IMR-90 (cell line): ENCODE measurements at regions not wholly inside any gene's neighbourhood (a gene's known extent, or its start where the extent isn't known, plus 50 kb on each side); places are given as distances from the start of the nearest gene placed in this dataset.

Experiments used
- ATAC-seq: fragments of 200-7000 bp; cut with Tn5 transposase; 2 replicates; pipeline ENCODE4 v1.9.1; 2020; ENCODE audit warnings: low read depth, mild to moderate bottlenecking, moderate library complexity
- BruUV-seq: library from RNA; stranded (reverse); fragments of 400-500 nt; replicated peaks from 2 replicates; lab custom pipeline; 2021; lab: Mats Ljungman, UMichigan
- CTCF ChIA-PET: fragments of 300-600 bp; formaldehyde crosslinking; extraction: SDS; loops from one replicate; lab custom pipeline; 2021; ENCODE audit warnings: antibody characterized with exemption; lab: Yijun Ruan, JAX
- POLR2A ChIA-PET: fragments of 300-600 bp; sonication (Branson Sonifier 250); formaldehyde crosslinking; loops from one replicate; lab custom pipeline; 2022; ENCODE audit warnings: antibody characterized with exemption; ENCODE audit not compliant: unreplicated experiment; lab: Charles Lee
- DNase-seq: peaks from one replicate; pipeline ENCODE4 v3.0.0; 2013
- H2AFZ ChIP-seq: replicated peaks from 2 replicates; pipeline ENCODE3; 2013; ENCODE audit warnings: low read length, mild to moderate bottlenecking; ENCODE audit not compliant: poor library complexity
- H2AK5ac ChIP-seq: 2 replicates; pipeline ENCODE4 v1.6.1; 2013; ENCODE audit warnings: low read depth, low read length, inconsistent platforms
- H2AK9ac ChIP-seq: replicated peaks from 2 replicates; pipeline ENCODE3; 2013; ENCODE audit warnings: mild to moderate bottlenecking, low read depth, low read length, moderate library complexity; ENCODE audit not compliant: poor library complexity
- H2BK120ac ChIP-seq: 2 replicates; pipeline ENCODE4 v1.6.1; 2013; ENCODE audit warnings: low read depth, low read length, inconsistent platforms
- H2BK15ac ChIP-seq: 3 replicates; pipeline ENCODE4 v1.6.1; 2013; ENCODE audit warnings: low read depth, low read length, inconsistent platforms
- H2BK20ac ChIP-seq: 2 replicates; pipeline ENCODE4 v1.6.1; 2013; ENCODE audit warnings: low read depth, mild to moderate bottlenecking, inconsistent platforms, low read length, moderate library complexity
- H2BK5ac ChIP-seq: 2 replicates; pipeline ENCODE4 v1.6.1; 2013; ENCODE audit warnings: mild to moderate bottlenecking, low read depth, low read length, inconsistent platforms; ENCODE audit not compliant: poor library complexity, severe bottlenecking
- H3K14ac ChIP-seq: replicated peaks from 2 replicates; pipeline ENCODE4 v1.6.1; 2013; ENCODE audit warnings: low read depth, low read length, inconsistent platforms
- H3K18ac ChIP-seq: 2 replicates; pipeline ENCODE4 v1.6.1; 2013; ENCODE audit warnings: low read depth, low read length, control low read depth
- H3K23ac ChIP-seq: 2 replicates; pipeline ENCODE4 v1.6.1; 2013; ENCODE audit warnings: low read depth, low read length, inconsistent platforms
- H3K27ac ChIP-seq: 2 replicates; pipeline ENCODE4 v1.5.1; 2013; ENCODE audit warnings: mild to moderate bottlenecking, control low read depth, low read length; ENCODE audit not compliant: insufficient read depth
- H3K27me3 ChIP-seq: 2 replicates; pipeline ENCODE4 v1.6.1; 2013; ENCODE audit warnings: low read length; ENCODE audit not compliant: control insufficient read depth, insufficient read depth
- H3K36me3 ChIP-seq: 2 replicates; pipeline ENCODE4 v1.6.1; 2013; ENCODE audit warnings: low read length, mixed read lengths; ENCODE audit not compliant: control insufficient read depth, insufficient read depth
- H3K4ac ChIP-seq: 2 replicates; pipeline ENCODE4 v1.6.1; 2013; ENCODE audit warnings: low read depth, low read length, inconsistent platforms
- H3K4me1 ChIP-seq: 2 replicates; pipeline ENCODE4 v1.6.1; 2013; ENCODE audit warnings: low read length, mixed read lengths; ENCODE audit not compliant: control insufficient read depth, insufficient read depth
- H3K4me2 ChIP-seq: 2 replicates; pipeline ENCODE4 v1.6.1; 2013; ENCODE audit warnings: low read depth, mild to moderate bottlenecking, control low read depth, low read length, moderate library complexity
- H3K4me3 ChIP-seq: 2 replicates; pipeline ENCODE4 v1.5.1; 2013; ENCODE audit warnings: low read depth, mild to moderate bottlenecking, control low read depth, low read length, moderate library complexity; ENCODE audit not compliant: insufficient read depth
- H3K56ac ChIP-seq: 2 replicates; pipeline ENCODE4 v1.6.1; 2013; ENCODE audit warnings: low read length, inconsistent platforms; ENCODE audit not compliant: insufficient read depth; ENCODE audit errors: extremely low read depth
- H3K79me1 ChIP-seq, 2 experiments: 2 replicates each; pipeline ENCODE4 v1.6.1; 2013; ENCODE audit warnings: low read length in 2 of 2, inconsistent platforms in 1 of 2, low read depth in 1 of 2
- H3K9ac ChIP-seq: 2 replicates; pipeline ENCODE4 v1.6.1; 2013; ENCODE audit warnings: low read depth, low read length, control low read depth
- H3K9me1 ChIP-seq: 2 replicates; pipeline ENCODE4 v1.6.1; 2013; ENCODE audit warnings: low read length, inconsistent platforms; ENCODE audit not compliant: insufficient read depth
- H3K9me3 ChIP-seq: 2 replicates; pipeline ENCODE4 v1.6.1; 2013; ENCODE audit warnings: low read length; ENCODE audit not compliant: control insufficient read depth, insufficient read depth
- H4K20me1 ChIP-seq: 2 replicates; pipeline ENCODE4 v1.6.1; 2013; ENCODE audit warnings: low read length, inconsistent platforms; ENCODE audit not compliant: insufficient read depth
- H4K5ac ChIP-seq: 2 replicates; pipeline ENCODE4 v1.6.1; 2013; ENCODE audit warnings: mild to moderate bottlenecking, low read depth, low read length, control low read depth
- H4K8ac ChIP-seq, 2 experiments: 2 replicates each; pipeline ENCODE4 v1.6.1; 2013; ENCODE audit warnings: low read depth in 2 of 2, low read length in 2 of 2, control low read depth in 1 of 2, inconsistent platforms in 1 of 2
- H4K91ac ChIP-seq: 2 replicates; pipeline ENCODE4 v1.6.1; 2013; ENCODE audit warnings: low read depth, low read length, inconsistent platforms; ENCODE audit not compliant: insufficient read depth
- BHLHE40 ChIP-seq: fragments of 150-350 bp; IDR thresholded peaks from 2 replicates; pipeline ENCODE4 v1.6.1; 2016; ENCODE audit warnings: mild to moderate bottlenecking, low read depth, low read length
- CEBPB ChIP-seq: IDR thresholded peaks from 2 replicates; pipeline ENCODE4 v1.6.1; 2012; ENCODE audit warnings: low read depth, low read length, improper control_type of control experiment
- CHD1 ChIP-seq: IDR thresholded peaks from 2 replicates; pipeline ENCODE4 v1.6.1; 2012; ENCODE audit warnings: low read depth, low read length, improper control_type of control experiment
- ELK1 ChIP-seq: fragments of 150-350 bp; IDR thresholded peaks from 2 replicates; pipeline ENCODE4 v1.6.1; 2016; ENCODE audit warnings: low read depth, mild to moderate bottlenecking, low read length, moderate library complexity, borderline replicate concordance
- FOS ChIP-seq: fragments of 150-350 bp; IDR thresholded peaks from 2 replicates; pipeline ENCODE4 v1.6.1; 2016; ENCODE audit warnings: low read depth, low read length
- MAFK ChIP-seq: IDR thresholded peaks from 2 replicates; pipeline ENCODE4 v1.6.1; 2012; ENCODE audit warnings: low read depth, low read length, improper control_type of control experiment
- MAZ ChIP-seq: IDR thresholded peaks from 2 replicates; pipeline ENCODE4 v1.6.1; 2012; ENCODE audit warnings: low read depth, mild to moderate bottlenecking, low read length, improper control_type of control experiment, moderate library complexity, borderline replicate concordance
- MXI1 ChIP-seq: IDR thresholded peaks from 2 replicates; pipeline ENCODE4 v1.6.1; 2012; ENCODE audit warnings: low read depth, mild to moderate bottlenecking, low read length, moderate library complexity, borderline replicate concordance
- NFE2L2 ChIP-seq: fragments of 150-350 bp; IDR thresholded peaks from 2 replicates; pipeline ENCODE4 v1.6.1; 2016; ENCODE audit warnings: low read depth, mild to moderate bottlenecking, low read length
- POLR2A ChIP-seq: IDR thresholded peaks from 2 replicates; pipeline ENCODE4 v1.6.1; 2012; ENCODE audit warnings: mild to moderate bottlenecking, low read depth, low read length
- RAD21 ChIP-seq: IDR thresholded peaks from 2 replicates; pipeline ENCODE4 v1.6.1; 2012; ENCODE audit warnings: low read length, improper control_type of control experiment
- RCOR1 ChIP-seq: IDR thresholded peaks from 2 replicates; pipeline ENCODE4 v1.6.1; 2012; ENCODE audit warnings: mild to moderate bottlenecking, low read length, improper control_type of control experiment; ENCODE audit not compliant: insufficient replicate concordance
- RFX5 ChIP-seq: IDR thresholded peaks from 2 replicates; pipeline ENCODE4 v1.8.0; 2012; ENCODE audit warnings: low read depth, mild to moderate bottlenecking, low read length, moderate library complexity
- SMC3 ChIP-seq: fragments of 150-350 bp; IDR thresholded peaks from 2 replicates; pipeline ENCODE4 v1.6.1; 2016; ENCODE audit warnings: low read depth, mild to moderate bottlenecking, antibody characterized with exemption, low read length, moderate library complexity
- WGBS, 2 experiments: methylation state at CpG; one replicate each; pipeline versions ENCODE4 v1.1.5 to v1.1.7; 2013; ENCODE audit warnings: missing lambda C conversion rate in 2 of 2; ENCODE audit not compliant: insufficient read length in 1 of 2; ENCODE audit errors: extremely low coverage in 2 of 2; 5-methylcytosine and 5-hydroxymethylcytosine counted together
- dilution Hi-C: fragments of 300-500 bp; cut with HindIII; formaldehyde crosslinking; loops from one replicate; pipeline ENCODE4 v1.14.3; 2018; ENCODE audit warnings: low sequenced_read_pairs; ENCODE audit not compliant: unreplicated experiment
- in situ Hi-C: fragments of 300-500 bp; cut with MboI; formaldehyde crosslinking; loops from 3 replicates; pipeline ENCODE4 v1.14.3; 2019; ENCODE audit warnings: low sequenced_read_pairs, inconsistent platforms, mixed read lengths
- intact Hi-C: fragments of 100-400 bp; cut with micrococcal nuclease; formaldehyde crosslinking; loops from 2 replicates; pipeline ENCODE4 v1.10.0; 2022
- TF ChIP-seq, protein P1 (sequence below): fragments of 150-350 bp; IDR thresholded peaks from 2 replicates; pipeline ENCODE4 v1.6.1; 2017; ENCODE audit warnings: mild to moderate bottlenecking, antibody characterized with exemption, low read length, low read depth
- TF ChIP-seq, protein P2 (sequence below): conservative IDR thresholded peaks from 2 replicates; pipeline ENCODE4 v1.5.1; 2012; ENCODE audit warnings: mild to moderate bottlenecking, low read depth, low read length, improper control_type of control experiment

DNA sequence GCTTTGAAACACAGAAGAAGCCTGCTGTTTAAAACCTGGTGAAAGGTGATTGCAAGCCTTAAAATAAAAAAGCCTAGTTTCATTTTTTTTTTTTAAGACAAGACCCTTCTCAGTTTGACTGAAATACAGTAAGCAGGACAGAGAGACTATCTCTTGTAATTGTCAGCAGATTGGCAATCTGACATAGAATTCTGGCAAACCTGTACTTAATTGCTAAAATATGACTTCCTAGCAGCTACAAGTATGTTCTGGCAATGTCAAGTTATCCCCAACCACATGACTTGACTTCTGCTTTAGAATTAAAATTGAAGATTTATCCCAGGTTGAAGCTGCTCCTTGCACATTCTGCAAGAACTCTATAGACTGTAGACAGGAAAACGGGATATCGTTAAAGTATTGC is 232.8 kb upstream of the NR2F2 start:
- Histone ChIP-seq H3K9me3 (no peaks in the 10 kb centered on the region), H2AFZ (no peak overlapping the region), H3K18ac (no peak overlapping the region), H3K36me3 (no peaks in the 10 kb centered on the region), H3K4me3 (no peak overlapping the region), H4K5ac (no peak overlapping the region), H3K9ac (no peak overlapping the region), H2BK120ac (no peak overlapping the region), H4K20me1 (no peaks in the 10 kb centered on the region), H3K27ac (no peak overlapping the region), H3K4me1 (no peaks in the 10 kb centered on the region), H2BK15ac (no peak overlapping the region), H3K4me2 (no peak overlapping the region), H2BK5ac (no peak overlapping the region), H3K79me1 (no peaks in the 10 kb centered on the region), H2AK9ac (no peak overlapping the region), H2AK5ac (no peak overlapping the region), H3K23ac (no peak overlapping the region), H4K8ac (no peak overlapping the region), H3K27me3 (no peaks in the 10 kb centered on the region; the same call in 1 of the 2 replicates), H3K9me1 (no peaks in the 10 kb centered on the region), H3K56ac (no peak overlapping the region), H3K14ac (no peak overlapping the region), H3K4ac (no peak overlapping the region), H4K91ac (no peak overlapping the region), H2BK20ac (no peak overlapping the region)
- TF ChIP-seq, protein P1, sequence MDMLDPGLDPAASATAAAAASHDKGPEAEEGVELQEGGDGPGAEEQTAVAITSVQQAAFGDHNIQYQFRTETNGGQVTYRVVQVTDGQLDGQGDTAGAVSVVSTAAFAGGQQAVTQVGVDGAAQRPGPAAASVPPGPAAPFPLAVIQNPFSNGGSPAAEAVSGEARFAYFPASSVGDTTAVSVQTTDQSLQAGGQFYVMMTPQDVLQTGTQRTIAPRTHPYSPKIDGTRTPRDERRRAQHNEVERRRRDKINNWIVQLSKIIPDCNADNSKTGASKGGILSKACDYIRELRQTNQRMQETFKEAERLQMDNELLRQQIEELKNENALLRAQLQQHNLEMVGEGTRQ: no peak
- TF ChIP-seq FOS (no peak), MAFK (no peak), RCOR1 (no peak), ELK1 (no peak), MXI1 (no peak), MAZ (no peak), NFE2L2 (no peak), RFX5 (no peak), SMC3 (no peak), RAD21 (no peak), CEBPB (no peak), POLR2A (no peak), BHLHE40 (no peak), CHD1 (no peak)
- TF ChIP-seq, protein P2, sequence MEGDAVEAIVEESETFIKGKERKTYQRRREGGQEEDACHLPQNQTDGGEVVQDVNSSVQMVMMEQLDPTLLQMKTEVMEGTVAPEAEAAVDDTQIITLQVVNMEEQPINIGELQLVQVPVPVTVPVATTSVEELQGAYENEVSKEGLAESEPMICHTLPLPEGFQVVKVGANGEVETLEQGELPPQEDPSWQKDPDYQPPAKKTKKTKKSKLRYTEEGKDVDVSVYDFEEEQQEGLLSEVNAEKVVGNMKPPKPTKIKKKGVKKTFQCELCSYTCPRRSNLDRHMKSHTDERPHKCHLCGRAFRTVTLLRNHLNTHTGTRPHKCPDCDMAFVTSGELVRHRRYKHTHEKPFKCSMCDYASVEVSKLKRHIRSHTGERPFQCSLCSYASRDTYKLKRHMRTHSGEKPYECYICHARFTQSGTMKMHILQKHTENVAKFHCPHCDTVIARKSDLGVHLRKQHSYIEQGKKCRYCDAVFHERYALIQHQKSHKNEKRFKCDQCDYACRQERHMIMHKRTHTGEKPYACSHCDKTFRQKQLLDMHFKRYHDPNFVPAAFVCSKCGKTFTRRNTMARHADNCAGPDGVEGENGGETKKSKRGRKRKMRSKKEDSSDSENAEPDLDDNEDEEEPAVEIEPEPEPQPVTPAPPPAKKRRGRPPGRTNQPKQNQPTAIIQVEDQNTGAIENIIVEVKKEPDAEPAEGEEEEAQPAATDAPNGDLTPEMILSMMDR: no peak
- dilution Hi-C loops: no loop called here
- in situ Hi-C loops: no loop called here
- POLR2A ChIA-PET: no interaction called here
- CTCF ChIA-PET: interaction anchor here (1.3 kb wide), 1 partner anchor 24 kb away, joined by 3 read pairs; no protein-coding TSS in a partner anchor
- ATAC-seq (no peak), DNase-seq (no peak)
- no TSS peak for BruUV-seq
- no CpG with 5 or more reads among the region's 2 CpGs for WGBS, 2 experiments
- intact Hi-C loops: no loop called here
